G401 (cell line): ENCODE measurements at regions not wholly inside any gene's neighbourhood (a gene's known extent, or its start where the extent isn't known, plus 50 kb on each side); places are given as distances from the start of the nearest gene placed in this dataset.
"Not testable (repeated sequence)": the region's sequence is repeated elsewhere in the genome, so short reads cannot be mapped to it uniquely, and the experiment has no call there.

ENCODE experiments used
- DNase-seq: peaks from one replicate; pipeline ENCODE4 v3.0.0-alpha.2; 2015; ENCODE audit warnings: low spot score
- in situ Hi-C: cut with HindIII; loops from 2 replicates; pipeline ENCODE4 v1.10.0; 2016; ENCODE audit warnings: low sequenced_read_pairs, mixed read lengths

GRCh38 chrX:39431893-39432292 is 630.6 kb downstream of the MID1IP1 start:
- in situ Hi-C loops: no loop called here
- DNase-seq: no peak

- in situ Hi-C loops, DNase-seq: not testable (repeated sequence)
These were observed 633.4 kb downstream of the MID1IP1 start for GRCh38 chrX:39434671-39435070.

- in situ Hi-C loops, DNase-seq: not testable (repeated sequence)
These were observed 635.3 kb downstream of the MID1IP1 start for GRCh38 chrX:39436538-39436937.

- in situ Hi-C loops: no loop called here
- no peak for DNase-seq
These were observed 636.6 kb downstream of the MID1IP1 start for GRCh38 chrX:39437670-39438441.

GRCh38 chrX:39438603-39439602 is 637.6 kb downstream of the MID1IP1 start:
- in situ Hi-C loops: no loop called here
- no peak for DNase-seq

DNA sequence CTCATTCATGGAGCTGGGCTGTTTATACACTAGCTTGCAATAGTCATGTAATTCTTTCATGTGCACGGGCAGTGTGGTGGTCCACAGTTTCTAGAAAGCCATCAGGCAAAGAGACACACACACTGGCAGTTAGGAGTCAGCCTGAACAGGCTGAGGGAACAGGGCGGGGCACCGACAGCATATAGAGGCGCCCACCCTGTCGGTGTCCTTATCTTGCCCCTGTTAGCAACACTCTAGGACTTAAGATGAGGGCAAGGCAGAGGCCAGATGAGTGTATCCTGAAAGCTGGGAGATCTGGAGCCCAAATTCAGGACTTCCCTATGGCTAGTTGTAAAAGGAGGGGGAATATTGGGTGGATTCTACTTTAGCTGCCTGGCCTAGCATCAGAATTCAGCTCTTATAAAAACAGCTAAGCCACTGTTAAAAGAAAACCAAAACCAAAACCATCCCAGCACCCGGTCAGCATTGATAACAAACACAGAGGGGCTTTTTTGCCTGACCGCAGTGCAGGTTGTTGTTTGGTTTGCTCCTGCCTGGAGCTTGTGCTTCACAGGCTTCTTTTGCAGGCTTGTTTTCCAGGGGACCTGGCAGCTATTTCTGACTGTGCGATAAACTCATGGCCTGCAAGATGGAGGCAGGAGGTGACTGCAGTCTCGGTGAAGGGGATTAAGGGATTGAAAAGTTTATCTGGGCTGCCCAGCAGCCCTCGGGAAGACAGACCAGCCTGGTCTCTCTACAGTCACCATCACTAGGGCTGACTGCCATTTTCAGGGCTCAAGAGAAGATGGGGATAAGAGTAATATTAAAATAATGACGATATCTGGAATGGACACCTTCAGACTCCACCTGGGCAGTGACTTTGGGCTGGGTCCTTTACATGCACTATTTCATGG is 638.9 kb downstream of the MID1IP1 start:
- in situ Hi-C loops: no loop called here
- DNase-seq: no peak

GRCh38 chrX:39440799-39441284 is 639.6 kb downstream of the MID1IP1 start:
- DNase-seq: no peak
- in situ Hi-C loops: no loop called here

DNA sequence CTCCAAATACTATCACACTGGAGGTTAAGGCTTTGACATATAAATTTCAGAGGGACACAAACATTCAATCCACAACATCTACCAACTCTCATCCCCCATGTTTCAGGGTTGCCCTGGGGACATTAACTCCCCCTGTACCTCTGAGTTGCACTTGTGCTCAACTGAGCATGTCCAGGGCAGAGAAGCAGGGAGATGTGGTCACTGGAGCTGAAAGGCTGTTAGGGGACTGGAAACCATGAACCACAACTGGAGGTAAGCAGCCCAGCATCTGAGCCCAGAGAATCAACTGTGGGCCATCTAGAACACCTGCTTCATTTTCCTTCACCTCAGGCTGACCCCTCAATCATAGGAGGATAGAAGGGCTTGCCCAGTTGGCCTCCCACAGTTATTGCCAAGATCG is 641.1 kb downstream of the MID1IP1 start:
- no peak for DNase-seq
- in situ Hi-C loops: no loop called here

- no peak for DNase-seq
- in situ Hi-C loops: no loop called here
These were observed 642.0 kb downstream of the MID1IP1 start for GRCh38 chrX:39443240-39443639.

DNA sequence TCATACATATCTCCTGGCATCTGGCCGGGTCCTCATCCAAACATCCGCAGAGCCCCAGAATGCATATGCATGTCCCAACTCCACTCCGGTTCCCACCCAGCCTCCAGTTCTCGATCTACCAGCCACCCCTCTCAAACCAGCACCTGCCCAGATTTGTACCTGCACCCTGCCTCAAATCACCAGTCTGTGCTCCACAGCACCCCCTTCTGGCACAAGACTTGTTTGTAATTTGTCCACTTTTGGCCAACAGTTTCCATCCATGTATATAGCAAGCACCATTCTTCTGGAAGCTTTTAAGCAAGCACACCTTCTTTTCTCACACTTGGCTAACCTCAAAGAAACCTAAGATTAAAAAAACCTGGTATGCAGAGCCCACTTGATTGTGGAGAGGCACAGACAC is 644.1 kb downstream of the MID1IP1 start:
- DNase-seq: no peak
- in situ Hi-C loops: no loop called here

- no peak for DNase-seq
- in situ Hi-C loops: no loop called here
These were observed 648.1 kb downstream of the MID1IP1 start for GRCh38 chrX:39449352-39449751.

GRCh38 chrX:39450234-39450977 is 647.4 kb downstream of the BCOR start:
- DNase-seq: no peak
- in situ Hi-C loops: no loop called here

- no peak for DNase-seq
- in situ Hi-C loops: no loop called here
These were observed 646.7 kb downstream of the BCOR start for GRCh38 chrX:39451046-39451445.

DNA sequence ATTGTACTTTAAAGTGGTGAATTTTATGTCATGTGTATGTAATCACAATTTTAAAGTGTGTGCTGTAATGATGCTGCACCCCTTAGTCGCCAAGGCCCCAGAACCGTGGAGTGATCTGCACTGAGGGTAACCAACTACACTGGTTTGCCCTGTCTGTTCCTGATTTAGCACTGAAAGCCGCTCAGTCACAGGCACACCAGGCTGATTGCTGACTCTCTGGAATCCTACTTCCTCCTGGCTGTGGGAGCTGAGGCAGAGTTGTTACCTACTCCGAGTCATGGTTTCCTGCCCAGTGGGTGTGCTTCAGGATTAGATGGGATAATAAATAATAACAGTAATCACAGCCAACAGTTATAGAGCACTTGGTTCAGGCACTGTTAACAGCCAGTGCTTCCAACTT is 645.4 kb downstream of the BCOR start:
- in situ Hi-C loops: no loop called here
- DNase-seq: no peak

GRCh38 chrX:39453889-39454621 is 643.7 kb downstream of the BCOR start:
- DNase-seq: peak; percentile 73
- in situ Hi-C loops: no loop called here

GRCh38 chrX:39456894-39457604 is 640.7 kb downstream of the BCOR start:
- DNase-seq: no peak
- in situ Hi-C loops: no loop called here

DNA sequence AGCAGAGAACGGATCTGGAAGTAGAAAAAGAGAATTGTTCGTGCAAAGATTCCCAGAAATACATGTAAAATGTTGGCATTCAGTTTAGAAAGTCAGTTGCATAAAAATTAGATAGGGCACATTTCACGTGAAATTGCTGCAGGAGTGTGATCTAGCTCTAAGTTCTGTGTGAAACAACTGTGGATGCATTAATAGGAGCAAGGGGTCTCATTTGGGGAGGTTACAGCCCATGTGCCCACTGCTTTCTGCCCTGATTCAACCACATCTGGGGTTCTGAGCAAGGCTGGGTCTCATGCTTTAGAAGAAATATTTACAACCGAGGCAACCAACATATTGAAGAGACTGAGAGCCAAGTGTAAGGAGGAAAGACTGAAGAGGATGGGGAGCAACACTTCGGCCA is 639.0 kb downstream of the BCOR start:
- DNase-seq: no peak
- in situ Hi-C loops: no loop called here
